Calu3 (cell line): ENCODE measurements at regions not wholly inside any gene's neighbourhood (a gene's known extent, or its start where the extent isn't known, plus 50 kb on each side); places are given as distances from the start of the nearest gene placed in this dataset.

Source experiments
- BruUV-seq: library from RNA; stranded (reverse); fragments of 400-500 nt; replicated peaks from 2 replicates; lab custom pipeline; 2021; lab: Mats Ljungman, UMichigan
- CTCF ChIA-PET: fragments of 300-600 bp; sonication (Branson Sonifier 250); formaldehyde crosslinking; loops from one replicate; lab custom pipeline; 2022; ENCODE audit warnings: antibody characterized with exemption; lab: Charles Lee
- DNase-seq: peaks from one replicate; pipeline ENCODE4 v3.0.0; 2022
- H3K27ac Mint-ChIP-seq: one replicate; pipeline ENCODE4 v1.8.0; 2022; ENCODE audit warnings: mixed read lengths; ENCODE audit not compliant: unreplicated experiment
- H3K27me3 Mint-ChIP-seq: one replicate; pipeline ENCODE4 v1.8.0; 2022; ENCODE audit warnings: mixed read lengths; ENCODE audit not compliant: unreplicated experiment
- H3K36me3 Mint-ChIP-seq: one replicate; pipeline ENCODE4 v1.8.0; 2022; ENCODE audit warnings: mild to moderate bottlenecking, moderate library complexity, mixed read lengths; ENCODE audit not compliant: insufficient read depth, unreplicated experiment
- H3K4me1 Mint-ChIP-seq: one replicate; pipeline ENCODE4 v1.8.0; 2022; ENCODE audit warnings: mild to moderate bottlenecking, low read depth, mixed read lengths; ENCODE audit not compliant: unreplicated experiment
- H3K4me3 Mint-ChIP-seq: one replicate; pipeline ENCODE4 v1.8.0; 2022; ENCODE audit warnings: mild to moderate bottlenecking, low read depth, moderate library complexity, mixed read lengths; ENCODE audit not compliant: unreplicated experiment
- H3K9me3 Mint-ChIP-seq: one replicate; pipeline ENCODE4 v1.8.0; 2022; ENCODE audit warnings: low read depth, mixed read lengths; ENCODE audit not compliant: unreplicated experiment
- intact Hi-C: fragments of 100-400 bp; cut with micrococcal nuclease; formaldehyde crosslinking; loops from one replicate; pipeline ENCODE4 v1.10.0; 2022; ENCODE audit not compliant: unreplicated experiment
- TF ChIP-seq, protein P1 (sequence below): fragments of 200-600 bp; IDR thresholded peaks from one replicate; pipeline ENCODE4 v1.8.0; 2022; ENCODE audit warnings: antibody characterized with exemption; ENCODE audit not compliant: unreplicated experiment

DNA sequence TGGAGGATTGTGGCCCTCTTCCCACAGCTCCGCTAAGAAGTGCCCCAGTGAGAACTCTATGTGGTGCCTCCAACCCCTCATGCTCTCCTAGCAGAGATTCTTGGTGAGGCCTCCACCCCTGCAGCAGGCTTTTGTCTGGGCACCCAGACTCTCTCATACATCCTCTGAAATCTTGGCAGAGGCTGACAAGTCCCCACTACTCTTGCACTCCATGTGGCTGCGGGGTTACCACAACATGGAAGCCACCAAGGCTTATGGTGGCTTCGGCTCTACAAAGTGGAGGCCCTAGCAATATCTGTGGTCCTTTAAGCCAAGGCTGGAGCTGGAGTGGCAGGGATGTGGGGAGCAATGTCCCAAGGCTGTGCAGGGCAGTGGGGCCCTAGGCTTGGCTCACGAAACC is 255.2 kb downstream of the COX7B2 start:
- no peaks in the 10 kb centered on the region for H3K27me3 Mint-ChIP-seq
- TF ChIP-seq, protein P1, sequence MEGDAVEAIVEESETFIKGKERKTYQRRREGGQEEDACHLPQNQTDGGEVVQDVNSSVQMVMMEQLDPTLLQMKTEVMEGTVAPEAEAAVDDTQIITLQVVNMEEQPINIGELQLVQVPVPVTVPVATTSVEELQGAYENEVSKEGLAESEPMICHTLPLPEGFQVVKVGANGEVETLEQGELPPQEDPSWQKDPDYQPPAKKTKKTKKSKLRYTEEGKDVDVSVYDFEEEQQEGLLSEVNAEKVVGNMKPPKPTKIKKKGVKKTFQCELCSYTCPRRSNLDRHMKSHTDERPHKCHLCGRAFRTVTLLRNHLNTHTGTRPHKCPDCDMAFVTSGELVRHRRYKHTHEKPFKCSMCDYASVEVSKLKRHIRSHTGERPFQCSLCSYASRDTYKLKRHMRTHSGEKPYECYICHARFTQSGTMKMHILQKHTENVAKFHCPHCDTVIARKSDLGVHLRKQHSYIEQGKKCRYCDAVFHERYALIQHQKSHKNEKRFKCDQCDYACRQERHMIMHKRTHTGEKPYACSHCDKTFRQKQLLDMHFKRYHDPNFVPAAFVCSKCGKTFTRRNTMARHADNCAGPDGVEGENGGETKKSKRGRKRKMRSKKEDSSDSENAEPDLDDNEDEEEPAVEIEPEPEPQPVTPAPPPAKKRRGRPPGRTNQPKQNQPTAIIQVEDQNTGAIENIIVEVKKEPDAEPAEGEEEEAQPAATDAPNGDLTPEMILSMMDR = no peak
- CTCF ChIA-PET = no interaction called here
- DNase-seq = no peak
- intact Hi-C loops = no loop called here
- H3K4me3 Mint-ChIP-seq = no peak overlapping the region
- no peak overlapping the region for H3K27ac Mint-ChIP-seq
- H3K9me3 Mint-ChIP-seq = peaks cover 2% of the 10 kb centered on the region
- no peaks in the 10 kb centered on the region for H3K36me3 Mint-ChIP-seq
- H3K4me1 Mint-ChIP-seq = no peaks in the 10 kb centered on the region
- BruUV-seq = no TSS peak

GRCh38 chr4:46649390-46649789 is 259.5 kb upstream of the GABRA2 start:
- no peak for DNase-seq
- no peak overlapping the region for H3K27ac Mint-ChIP-seq
- BruUV-seq = no TSS peak
- no peaks in the 10 kb centered on the region for H3K4me1 Mint-ChIP-seq
- no peaks in the 10 kb centered on the region for H3K9me3 Mint-ChIP-seq
- TF ChIP-seq, protein P1 = no peak
- no peak overlapping the region for H3K4me3 Mint-ChIP-seq
- CTCF ChIA-PET = no interaction called here
- no peaks in the 10 kb centered on the region for H3K36me3 Mint-ChIP-seq
- intact Hi-C loops = no loop called here
- H3K27me3 Mint-ChIP-seq = no peaks in the 10 kb centered on the region

DNA sequence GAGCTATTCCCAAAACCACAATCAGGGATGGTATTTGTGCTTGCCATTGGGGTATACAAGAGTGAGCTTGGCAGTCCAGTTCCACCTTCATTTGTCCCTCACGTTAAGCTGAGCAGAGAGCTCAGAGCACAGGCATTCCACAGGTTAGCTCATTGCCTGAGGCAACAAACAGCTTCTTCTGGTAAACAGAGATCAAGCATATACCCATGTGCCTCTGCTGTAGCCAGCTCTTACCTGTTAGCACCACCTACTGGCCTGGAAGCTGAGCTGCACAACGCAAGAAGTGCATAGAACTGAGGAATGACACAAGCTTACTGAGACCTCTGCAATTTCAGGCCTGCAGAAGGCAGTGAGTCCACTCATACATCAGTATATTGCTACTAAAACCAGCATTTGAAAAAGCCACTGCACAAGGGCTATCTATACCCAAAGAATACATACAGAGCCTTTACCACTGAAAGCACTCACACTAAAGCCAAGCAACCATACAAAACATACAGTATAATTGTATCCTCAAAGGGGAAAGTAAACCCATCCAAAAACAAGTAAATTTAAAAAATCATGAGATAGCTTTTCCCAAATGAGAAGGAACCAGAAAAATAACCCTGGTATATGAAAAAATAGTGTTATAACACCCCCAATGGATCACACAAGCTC is 258.3 kb upstream of the GABRA2 start:
- Mint-ChIP-seq H3K27ac (no peak overlapping the region), H3K4me1 (no peaks in the 10 kb centered on the region), H3K27me3 (no peaks in the 10 kb centered on the region), H3K9me3 (no peaks in the 10 kb centered on the region), H3K4me3 (no peak overlapping the region), H3K36me3 (no peaks in the 10 kb centered on the region)
- intact Hi-C loops = no loop called here
- TF ChIP-seq, protein P1 = no peak
- BruUV-seq = no TSS peak
- DNase-seq = peak; percentile 1
- CTCF ChIA-PET = interaction anchor here (0.6 to 1.1 kb wide), 3 partner anchors 176 to 1545 kb away, joined by 3 to 6 read pairs (median 4); no protein-coding TSS in a partner anchor

- BruUV-seq = no TSS peak
- Mint-ChIP-seq H3K27me3 (no peaks in the 10 kb centered on the region), H3K36me3 (no peaks in the 10 kb centered on the region), H3K9me3 (no peaks in the 10 kb centered on the region), H3K4me1 (no peaks in the 10 kb centered on the region), H3K4me3 (no peak overlapping the region), H3K27ac (no peak overlapping the region)
- TF ChIP-seq, protein P1 = no peak
- intact Hi-C loops = no loop called here
- CTCF ChIA-PET = no interaction called here
- DNase-seq = no peak
Observed at GRCh38 chr4:46645126-46645525, 255.2 kb upstream of the GABRA2 start.
